Hepatocyte (in vitro differentiated cells): ENCODE measurements at regions not wholly inside any gene's neighbourhood (a gene's known extent, or its start where the extent isn't known, plus 50 kb on each side); places are given as distances from the start of the nearest gene placed in this dataset.

ENCODE experiments used
- CTCF ChIP-seq: fragments of 200-600 bp; sonication (generic); IDR thresholded peaks from 2 replicates; pipeline ENCODE4 v1.5.1; 2016; ENCODE audit warnings: antibody characterized with exemption, mild to moderate bottlenecking; ENCODE audit not compliant: poor library complexity
- EZH2 ChIP-seq: fragments of 200-600 bp; sonication (generic); IDR thresholded peaks from 2 replicates; pipeline ENCODE4 v1.6.1; 2016; ENCODE audit warnings: antibody characterized with exemption, mild to moderate bottlenecking, borderline replicate concordance
- EZH2phosphoT487 ChIP-seq: fragments of 200-600 bp; sonication (generic); IDR thresholded peaks from one replicate; pipeline ENCODE4 v1.6.1; 2018; ENCODE audit warnings: antibody characterized with exemption, mild to moderate bottlenecking, low read depth, moderate library complexity; ENCODE audit not compliant: unreplicated experiment, severe bottlenecking

- no peak for TF ChIP-seq CTCF
- no peak for TF ChIP-seq EZH2phosphoT487
- TF ChIP-seq EZH2, result no peak
Observed at GRCh38 chr12:98465505-98465904, 49.9 kb upstream of the TMPO start.
